ENCODE measurements at regions not wholly inside any gene's neighbourhood (a gene's known extent, or its start where the extent isn't known, plus 50 kb on each side); places are given as distances from the start of the nearest gene placed in this dataset.
"Not testable (repeated sequence)": the region's sequence is repeated elsewhere in the genome, so short reads cannot be mapped to it uniquely, and the experiment has no call there.

DNA sequence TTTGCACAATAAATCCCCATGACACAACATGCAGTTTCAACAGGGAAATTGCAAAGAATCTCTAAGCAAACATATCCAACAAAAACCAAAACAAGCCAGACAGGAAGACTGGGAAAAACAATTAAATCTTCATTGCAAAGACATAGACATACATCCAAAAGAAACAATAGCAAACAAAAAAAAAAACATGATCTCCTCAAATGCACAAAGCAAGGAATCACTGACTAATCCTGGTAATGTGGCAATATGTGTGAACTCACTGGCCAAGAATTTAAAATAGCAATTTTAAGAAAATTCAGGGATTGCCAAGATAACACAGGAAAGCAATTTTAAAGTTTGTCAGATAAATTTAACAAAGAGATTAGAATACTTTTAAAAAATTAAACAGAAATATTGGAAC is 520.1 kb upstream of the SMC2 start:
- no peak for DNase-seq
- no peaks in the 10 kb centered on the region for H3K4me1 Mint-ChIP-seq
- H3K27ac ChIP-seq (ENCODE audit: low read depth, low read length), result no peak overlapping the region
- peaks cover 40% of the 10 kb centered on the region for H3K9me3 ChIP-seq (ENCODE audit: control insufficient read depth, low read length)
- no peak overlapping the region for H3K4me3 ChIP-seq (ENCODE audit: low read length)
- H3K36me3 ChIP-seq (ENCODE audit: control insufficient read depth, insufficient read depth, low read length), result no peaks in the 10 kb centered on the region
- no peaks in the 10 kb centered on the region for H3K27me3 Mint-ChIP-seq (ENCODE audit: insufficient read depth)
- H3K27ac Mint-ChIP-seq, result no peak overlapping the region
- no peak overlapping the region for H3K4me3 Mint-ChIP-seq
- TF ChIP-seq, protein P1, sequence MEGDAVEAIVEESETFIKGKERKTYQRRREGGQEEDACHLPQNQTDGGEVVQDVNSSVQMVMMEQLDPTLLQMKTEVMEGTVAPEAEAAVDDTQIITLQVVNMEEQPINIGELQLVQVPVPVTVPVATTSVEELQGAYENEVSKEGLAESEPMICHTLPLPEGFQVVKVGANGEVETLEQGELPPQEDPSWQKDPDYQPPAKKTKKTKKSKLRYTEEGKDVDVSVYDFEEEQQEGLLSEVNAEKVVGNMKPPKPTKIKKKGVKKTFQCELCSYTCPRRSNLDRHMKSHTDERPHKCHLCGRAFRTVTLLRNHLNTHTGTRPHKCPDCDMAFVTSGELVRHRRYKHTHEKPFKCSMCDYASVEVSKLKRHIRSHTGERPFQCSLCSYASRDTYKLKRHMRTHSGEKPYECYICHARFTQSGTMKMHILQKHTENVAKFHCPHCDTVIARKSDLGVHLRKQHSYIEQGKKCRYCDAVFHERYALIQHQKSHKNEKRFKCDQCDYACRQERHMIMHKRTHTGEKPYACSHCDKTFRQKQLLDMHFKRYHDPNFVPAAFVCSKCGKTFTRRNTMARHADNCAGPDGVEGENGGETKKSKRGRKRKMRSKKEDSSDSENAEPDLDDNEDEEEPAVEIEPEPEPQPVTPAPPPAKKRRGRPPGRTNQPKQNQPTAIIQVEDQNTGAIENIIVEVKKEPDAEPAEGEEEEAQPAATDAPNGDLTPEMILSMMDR (conservative IDR thresholded peaks at IDR 0.05), result no peak
- no peaks in the 10 kb centered on the region for H3K4me1 ChIP-seq (ENCODE audit: control insufficient read depth, insufficient read depth, low read length)
- peaks cover 11% of the 10 kb centered on the region for H3K9me3 Mint-ChIP-seq
- H3K36me3 Mint-ChIP-seq (ENCODE audit: low read depth), result no peaks in the 10 kb centered on the region
- no peak overlapping the region for H3K9ac ChIP-seq (ENCODE audit: extremely low read depth, low read length, poor library complexity, severe bottlenecking)
- H3K27me3 ChIP-seq (ENCODE audit: control insufficient read depth, insufficient read depth, low read length, poor library complexity, severe bottlenecking), result no peaks in the 10 kb centered on the region

DNA sequence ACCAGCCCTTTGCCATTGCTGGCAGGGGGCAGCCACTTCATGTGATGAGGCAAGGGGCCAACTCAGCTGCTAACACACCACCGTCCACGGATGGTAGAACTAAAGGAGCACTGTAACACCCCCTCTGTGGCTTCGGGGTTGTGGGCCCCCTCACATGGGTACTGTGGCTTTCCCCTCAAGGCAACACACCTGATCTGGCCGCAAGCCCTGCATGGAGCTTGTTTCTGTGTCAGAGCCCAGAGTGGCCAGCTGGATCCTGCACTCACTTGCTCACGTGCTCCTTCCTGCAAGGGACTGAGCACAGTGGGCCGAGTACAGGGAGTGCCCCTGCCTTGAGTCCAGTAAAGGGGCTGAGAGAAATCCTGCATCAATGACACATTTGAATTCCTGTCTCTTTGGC is 507.4 kb upstream of the SMC2 start:
- Mint-ChIP-seq H3K27ac (no peak overlapping the region), H3K36me3 (ENCODE audit: low read depth) (no peaks in the 10 kb centered on the region), H3K4me3 (no peak overlapping the region), H3K27me3 (ENCODE audit: insufficient read depth) (no peaks in the 10 kb centered on the region), H3K9me3 (peaks cover 18% of the 10 kb centered on the region), H3K4me1 (no peaks in the 10 kb centered on the region)
- Histone ChIP-seq H3K27ac (ENCODE audit: low read depth, low read length) (no peak overlapping the region), H3K9ac (ENCODE audit: extremely low read depth, low read length, poor library complexity, severe bottlenecking) (no peak overlapping the region), H3K4me1 (ENCODE audit: control insufficient read depth, insufficient read depth, low read length) (no peaks in the 10 kb centered on the region), H3K9me3 (ENCODE audit: control insufficient read depth, low read length) (peaks cover 38% of the 10 kb centered on the region), H3K36me3 (ENCODE audit: control insufficient read depth, insufficient read depth, low read length) (no peaks in the 10 kb centered on the region), H3K27me3 (ENCODE audit: control insufficient read depth, insufficient read depth, low read length, poor library complexity, severe bottlenecking) (no peaks in the 10 kb centered on the region), H3K4me3 (ENCODE audit: low read length) (no peak overlapping the region)
- TF ChIP-seq, protein P1 (conservative IDR thresholded peaks at IDR 0.05), result no peak
- DNase-seq, result no peak
- WGBS, 2 experiments (ENCODE audit: insufficient coverage in 1 of 2, insufficient read length in 1 of 2), result 88 to 100% methylated on average over 1 to 6 of the region's 6 CpGs

DNA sequence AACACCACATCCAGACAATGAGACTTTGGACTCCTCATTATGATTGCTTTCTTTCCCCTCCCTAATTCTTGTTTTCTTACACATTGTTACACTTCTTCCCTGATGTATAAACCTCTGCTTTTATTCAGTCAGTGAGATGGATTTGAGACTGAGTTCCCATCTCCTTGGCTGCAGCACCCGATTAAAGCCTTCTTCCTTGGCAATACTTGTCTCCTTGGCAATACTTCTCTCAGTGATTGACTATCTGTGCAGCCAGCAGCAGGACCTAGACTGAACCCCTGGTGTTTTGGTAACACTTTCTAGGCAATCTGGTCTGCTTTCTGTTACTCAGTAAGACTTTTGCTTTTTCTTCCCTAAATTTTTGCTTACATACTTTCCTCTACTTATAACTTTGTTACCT is 492.8 kb upstream of the SMC2 start:
- H3K27me3 Mint-ChIP-seq (ENCODE audit: insufficient read depth), result no peaks in the 10 kb centered on the region
- H3K27ac ChIP-seq (ENCODE audit: low read depth, low read length), result no peak overlapping the region
- peaks cover 38% of the 10 kb centered on the region for H3K9me3 Mint-ChIP-seq

DNA sequence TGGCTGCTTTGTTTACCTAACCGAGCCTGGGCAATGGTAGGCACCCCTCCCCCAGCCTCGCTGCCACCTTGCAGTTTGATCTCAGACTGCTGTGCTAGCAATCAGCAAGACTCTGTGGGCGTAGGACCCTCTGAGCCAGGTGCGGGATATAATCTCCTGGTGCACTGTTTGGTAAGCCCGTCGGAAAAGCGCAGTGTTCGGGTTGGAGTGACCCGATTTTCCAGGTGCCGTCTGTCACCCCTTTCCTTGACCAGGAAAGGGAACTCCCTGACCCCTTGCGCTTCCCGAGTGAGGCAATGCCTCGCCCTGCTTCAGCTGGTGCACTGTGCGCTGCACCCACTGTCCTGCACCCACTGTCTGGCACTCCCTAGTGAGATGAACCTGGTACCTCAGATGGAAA is 482.2 kb upstream of the SMC2 start:
- H3K9ac ChIP-seq (ENCODE audit: extremely low read depth, low read length, poor library complexity, severe bottlenecking); H3K4me1 Mint-ChIP-seq; H3K4me3 ChIP-seq (ENCODE audit: low read length); H3K27ac ChIP-seq (ENCODE audit: low read depth, low read length); H3K4me3 Mint-ChIP-seq; DNase-seq; H3K36me3 ChIP-seq (ENCODE audit: control insufficient read depth, insufficient read depth, low read length); H3K27me3 Mint-ChIP-seq (ENCODE audit: insufficient read depth); H3K36me3 Mint-ChIP-seq (ENCODE audit: low read depth); H3K27me3 ChIP-seq (ENCODE audit: control insufficient read depth, insufficient read depth, low read length, poor library complexity, severe bottlenecking); H3K27ac Mint-ChIP-seq; H3K4me1 ChIP-seq (ENCODE audit: control insufficient read depth, insufficient read depth, low read length): not testable (repeated sequence)
- H3K9me3 Mint-ChIP-seq, result peaks cover 41% of the 10 kb centered on the region
- peaks cover 38% of the 10 kb centered on the region for H3K9me3 ChIP-seq (ENCODE audit: control insufficient read depth, low read length)
- WGBS, 2 experiments (ENCODE audit: insufficient coverage in 1 of 2, insufficient read length in 1 of 2), result 92 to 93% methylated on average over 5 to 14 of the region's 14 CpGs

More for the DNA sequence above, 492.8 kb upstream of the SMC2 start:
- Mint-ChIP-seq H3K36me3 (ENCODE audit: low read depth) (no peaks in the 10 kb centered on the region), H3K4me1 (no peaks in the 10 kb centered on the region), H3K4me3 (no peak overlapping the region), H3K27ac (no peak overlapping the region)
- Histone ChIP-seq H3K9ac (ENCODE audit: extremely low read depth, low read length, poor library complexity, severe bottlenecking) (no peak overlapping the region), H3K27me3 (ENCODE audit: control insufficient read depth, insufficient read depth, low read length, poor library complexity, severe bottlenecking) (no peaks in the 10 kb centered on the region), H3K4me3 (ENCODE audit: low read length) (no peak overlapping the region), H3K36me3 (ENCODE audit: control insufficient read depth, insufficient read depth, low read length) (no peaks in the 10 kb centered on the region), H3K4me1 (ENCODE audit: control insufficient read depth, insufficient read depth, low read length) (no peaks in the 10 kb centered on the region), H3K9me3 (ENCODE audit: control insufficient read depth, low read length) (peaks cover 51% of the 10 kb centered on the region)
- 76% methylated on average over 1 of the region's 1 CpG; no CpG with 5 or more reads in 1 of the 2 experiments for WGBS, 2 experiments (ENCODE audit: insufficient coverage in 1 of 2, insufficient read length in 1 of 2)
- no peak for DNase-seq
- TF ChIP-seq, protein P1 (conservative IDR thresholded peaks at IDR 0.05), result no peak

Data from endodermal cell (in vitro differentiated cells).